Smooth muscle cell (in vitro differentiated cells): ENCODE measurements at regions not wholly inside any gene's neighbourhood (a gene's known extent, or its start where the extent isn't known, plus 50 kb on each side); places are given as distances from the start of the nearest gene placed in this dataset.

ENCODE experiments used
- DNase-seq: peaks from one replicate; lab custom pipeline; 2025; ENCODE audit not compliant: unreplicated experiment; lab: John Stamatoyannopoulos, UW
- H2AFZ ChIP-seq: fragments of 200-600 bp; sonication (generic); 2 replicates; pipeline ENCODE4 v1.6.0; 2016; ENCODE audit warnings: antibody characterized with exemption, low read depth, mild to moderate bottlenecking
- H3F3A ChIP-seq: fragments of 200-600 bp; sonication (generic); 2 replicates; pipeline ENCODE4 v1.6.0; 2017; ENCODE audit warnings: antibody characterized with exemption, low read depth
- H3K27ac ChIP-seq: fragments of 200-600 bp; sonication (generic); 2 replicates; pipeline ENCODE4 v1.5.1; 2016; ENCODE audit warnings: low read depth, mild to moderate bottlenecking
- H3K27me3 ChIP-seq: fragments of 200-600 bp; sonication (generic); 2 replicates; pipeline ENCODE4 v1.6.1; 2016; ENCODE audit warnings: low read depth, mild to moderate bottlenecking
- H3K36me3 ChIP-seq: fragments of 200-600 bp; sonication (generic); 2 replicates; pipeline ENCODE4 v1.5.1; 2016; ENCODE audit warnings: low read depth
- H3K4me1 ChIP-seq: fragments of 200-600 bp; sonication (generic); 2 replicates; pipeline ENCODE4 v1.5.1; 2016; ENCODE audit warnings: low read depth
- H3K4me2 ChIP-seq: fragments of 200-600 bp; sonication (generic); 2 replicates; pipeline ENCODE4 v1.6.0; 2016; ENCODE audit warnings: mild to moderate bottlenecking
- H3K4me3 ChIP-seq: fragments of 200-600 bp; sonication (generic); 2 replicates; pipeline ENCODE4 v1.5.1; 2016; ENCODE audit warnings: mild to moderate bottlenecking
- H3K79me2 ChIP-seq: fragments of 200-600 bp; sonication (generic); 2 replicates; pipeline ENCODE4 v1.6.0; 2016; ENCODE audit warnings: low read depth, mild to moderate bottlenecking
- H3K9ac ChIP-seq: fragments of 200-600 bp; sonication (generic); 2 replicates; pipeline ENCODE4 v1.6.0; 2016; ENCODE audit warnings: low read depth
- H3K9me3 ChIP-seq: fragments of 200-600 bp; sonication (generic); replicated peaks from 2 replicates; pipeline ENCODE4 v1.5.1; 2016; ENCODE audit warnings: low read depth
- H4K20me1 ChIP-seq: fragments of 200-600 bp; sonication (generic); 2 replicates; pipeline ENCODE4 v1.6.0; 2016; ENCODE audit warnings: low read depth
- CTCF ChIP-seq: fragments of 200-600 bp; sonication (generic); IDR thresholded peaks from 2 replicates; pipeline ENCODE4 v1.5.1; 2017; ENCODE audit warnings: borderline replicate concordance, mild to moderate bottlenecking, antibody characterized with exemption; ENCODE audit not compliant: insufficient read depth, poor library complexity, severe bottlenecking
- WGBS: methylation state at CpG from one replicate; pipeline ENCODE4 v1.1.7; 2016; ENCODE audit warnings: low lambda C conversion rate; 5-methylcytosine and 5-hydroxymethylcytosine counted together

- H3K79me2 ChIP-seq, result no peaks in the 10 kb centered on the region
- TF ChIP-seq CTCF, result no peak
- no peaks in the 10 kb centered on the region for H3K9me3 ChIP-seq
- H3F3A ChIP-seq, result no peaks in the 10 kb centered on the region
- WGBS, result 85% methylated on average over 1 of the region's 1 CpG
- H3K27ac ChIP-seq, result no peak overlapping the region
- H3K9ac ChIP-seq, result no peak overlapping the region
- no peaks in the 10 kb centered on the region for H3K4me1 ChIP-seq
- H4K20me1 ChIP-seq, result no peaks in the 10 kb centered on the region
- no peak overlapping the region for H2AFZ ChIP-seq
- no peak for DNase-seq
- H3K36me3 ChIP-seq, result no peaks in the 10 kb centered on the region
- no peak overlapping the region for H3K4me2 ChIP-seq
- H3K27me3 ChIP-seq, result no peaks in the 10 kb centered on the region
- H3K4me3 ChIP-seq, result no peak overlapping the region
Observed at GRCh38 chr7:84677117-84677732, 482.6 kb upstream of the SEMA3A start.

DNA sequence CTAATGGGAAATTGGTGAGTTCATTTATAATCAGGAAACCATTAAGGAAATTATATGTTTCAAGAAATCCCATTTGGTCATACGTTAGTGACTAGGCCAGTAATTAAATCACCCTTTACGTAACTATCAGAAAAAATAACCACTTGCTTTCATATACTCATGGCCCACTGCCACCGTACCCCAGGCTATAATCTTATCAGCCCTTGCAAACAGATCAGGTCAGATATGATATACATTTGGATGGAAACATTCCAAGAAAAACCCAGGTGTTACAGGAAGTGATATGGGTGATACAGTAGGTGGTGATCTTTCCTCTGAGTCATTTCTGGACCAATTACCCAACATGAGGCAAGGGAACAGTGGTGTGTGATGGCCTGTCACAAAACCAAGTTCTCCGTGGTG lies 481.0 kb upstream of the SEMA3A start:
- Histone ChIP-seq H3K9me3 (no peaks in the 10 kb centered on the region), H3K4me3 (no peak overlapping the region), H3F3A (no peaks in the 10 kb centered on the region), H3K4me1 (no peaks in the 10 kb centered on the region), H3K27ac (no peak overlapping the region), H3K9ac (no peak overlapping the region), H2AFZ (no peak overlapping the region), H3K79me2 (no peaks in the 10 kb centered on the region), H3K4me2 (no peak overlapping the region), H3K36me3 (no peaks in the 10 kb centered on the region), H3K27me3 (no peaks in the 10 kb centered on the region), H4K20me1 (no peaks in the 10 kb centered on the region)
- DNase-seq, result no peak
- TF ChIP-seq CTCF, result no peak
- 85% methylated on average over 4 of the region's 4 CpGs for WGBS

DNA sequence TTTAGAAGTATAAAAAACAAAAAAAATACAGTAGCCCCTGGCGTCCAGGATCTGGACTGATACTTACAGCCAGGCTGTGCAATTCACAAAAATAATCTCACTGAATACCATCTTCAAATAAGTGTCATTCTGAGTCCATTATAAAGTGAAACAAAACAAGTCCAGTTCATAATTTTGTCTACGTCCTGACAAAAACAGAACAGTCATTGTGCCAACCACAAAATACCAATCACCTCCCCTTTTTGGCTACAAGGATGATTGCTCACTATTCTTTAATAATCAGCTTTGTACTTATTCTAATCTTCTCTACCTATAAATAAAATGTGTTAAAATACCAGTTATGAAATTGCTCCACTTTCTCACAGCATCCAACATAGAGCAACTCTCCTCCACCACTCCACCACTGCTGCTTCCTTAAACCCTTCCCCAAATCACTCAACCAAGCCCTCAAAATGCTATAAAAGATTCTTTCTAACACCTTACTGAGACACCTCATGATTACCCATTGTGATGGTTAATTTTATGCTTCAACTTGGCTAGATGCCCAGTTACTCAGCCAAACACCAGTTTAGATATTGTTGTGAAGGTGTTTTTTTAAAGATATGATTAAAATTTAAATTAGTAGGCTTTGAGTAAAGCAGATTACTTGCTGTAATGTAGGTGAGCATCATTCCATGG lies 479.8 kb upstream of the SEMA3A start:
- H3K4me3 ChIP-seq, result no peak overlapping the region
- WGBS, result 81% methylated on average over 2 of the region's 2 CpGs
- H3K36me3 ChIP-seq, result no peaks in the 10 kb centered on the region
- no peak for DNase-seq
- H3K9ac ChIP-seq, result no peak overlapping the region
- H3K27me3 ChIP-seq, result no peaks in the 10 kb centered on the region
- H2AFZ ChIP-seq, result no peak overlapping the region
- TF ChIP-seq CTCF, result no peak
- H4K20me1 ChIP-seq, result no peaks in the 10 kb centered on the region
- no peaks in the 10 kb centered on the region for H3K4me1 ChIP-seq
- no peaks in the 10 kb centered on the region for H3F3A ChIP-seq
- no peak overlapping the region for H3K27ac ChIP-seq
- H3K79me2 ChIP-seq, result no peaks in the 10 kb centered on the region
- H3K4me2 ChIP-seq, result no peak overlapping the region
- H3K9me3 ChIP-seq, result no peaks in the 10 kb centered on the region
